Tibial artery (tissue), 4 donors: ENCODE measurements at regions not wholly inside any gene's neighbourhood (a gene's known extent, or its start where the extent isn't known, plus 50 kb on each side); places are given as distances from the start of the nearest gene placed in this dataset.

Experiments
- DNase-seq, 2 donors: peaks; one replicate each; pipeline ENCODE4 v3.0.0-alpha.2; 2019
- H3K27ac ChIP-seq, 2 donors: fragments of 200-600 bp; sonication (generic) in 1 of 2; 1 replicate in 1 of 2; 2 replicates in 1 of 2; pipeline ENCODE4 v1.5.1; 2018 to 2019; ENCODE audit warnings: mild to moderate bottlenecking in 1 of 2
- H3K27me3 ChIP-seq, 2 donors: fragments of 200-600 bp; sonication (generic) in 1 of 2; one replicate each; pipeline versions ENCODE4 v1.5.1 to v1.6.0; 2016 to 2019
- H3K36me3 ChIP-seq, 3 donors: fragments of 200-600 bp; sonication (generic) in 2 of 3; one replicate each; pipeline ENCODE4 v1.5.1; 2016 to 2019; ENCODE audit warnings: mild to moderate bottlenecking in 2 of 3
- H3K4me1 ChIP-seq, 4 donors: fragments of 200-600 bp; sonication (generic) in 2 of 4; 1 replicate in 3 of 4; 2 replicates in 1 of 4; pipeline ENCODE4 v1.5.1; 2016 to 2019
- H3K4me3 ChIP-seq, 2 donors: fragments of 200-600 bp; sonication (generic) in 1 of 2; 1 replicate in 1 of 2; 2 replicates in 1 of 2; pipeline ENCODE4 v1.5.1; 2018 to 2019; ENCODE audit warnings: mild to moderate bottlenecking in 2 of 2
- H3K9me3 ChIP-seq, 3 donors: fragments of 200-600 bp; sonication (generic) in 1 of 3; one replicate each; pipeline ENCODE4 v1.5.1; 2016 to 2019
- intact Hi-C: fragments of 100-400 bp; cut with DNase I; formaldehyde crosslinking; loops from one replicate; pipeline ENCODE4 v1.15.0; 2023; ENCODE audit warnings: low total_unique reads
- TF ChIP-seq, protein P1 (sequence below), 2 experiments: fragments of 200-600 bp in 1 of 2; fragments of 450-650 bp in 1 of 2; IDR thresholded peaks; one replicate each; pipeline ENCODE4 v1.5.1; 2017 to 2019; ENCODE audit warnings: antibody characterized with exemption in 2 of 2, mild to moderate bottlenecking in 1 of 2, moderate library complexity in 1 of 2

DNA sequence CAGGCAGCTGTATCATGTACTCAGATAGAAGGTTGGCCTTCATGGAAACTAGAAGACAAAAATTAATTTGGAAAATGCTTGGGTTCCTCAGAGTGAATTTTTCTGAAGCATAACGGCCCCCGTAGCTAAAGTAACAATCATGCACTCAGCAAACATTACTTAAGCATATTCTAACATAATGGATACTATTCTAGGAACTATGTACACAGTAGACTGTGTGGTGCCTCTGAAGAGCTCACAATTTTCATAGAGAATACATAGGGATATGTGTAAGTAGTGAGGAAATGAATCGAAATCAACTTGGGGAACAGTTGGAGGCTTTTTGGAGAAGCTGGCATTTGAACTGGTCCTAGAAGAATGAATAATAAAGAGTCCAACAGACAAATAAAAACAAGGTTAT is 1045.0 kb downstream of the GLUD2 start:
- no peaks in the 10 kb centered on the region for H3K9me3 ChIP-seq
- no peak overlapping the region for H3K4me3 ChIP-seq
- H3K27me3 ChIP-seq, result no peaks in the 10 kb centered on the region
- H3K36me3 ChIP-seq, result no peaks in the 10 kb centered on the region
- TF ChIP-seq, protein P1, sequence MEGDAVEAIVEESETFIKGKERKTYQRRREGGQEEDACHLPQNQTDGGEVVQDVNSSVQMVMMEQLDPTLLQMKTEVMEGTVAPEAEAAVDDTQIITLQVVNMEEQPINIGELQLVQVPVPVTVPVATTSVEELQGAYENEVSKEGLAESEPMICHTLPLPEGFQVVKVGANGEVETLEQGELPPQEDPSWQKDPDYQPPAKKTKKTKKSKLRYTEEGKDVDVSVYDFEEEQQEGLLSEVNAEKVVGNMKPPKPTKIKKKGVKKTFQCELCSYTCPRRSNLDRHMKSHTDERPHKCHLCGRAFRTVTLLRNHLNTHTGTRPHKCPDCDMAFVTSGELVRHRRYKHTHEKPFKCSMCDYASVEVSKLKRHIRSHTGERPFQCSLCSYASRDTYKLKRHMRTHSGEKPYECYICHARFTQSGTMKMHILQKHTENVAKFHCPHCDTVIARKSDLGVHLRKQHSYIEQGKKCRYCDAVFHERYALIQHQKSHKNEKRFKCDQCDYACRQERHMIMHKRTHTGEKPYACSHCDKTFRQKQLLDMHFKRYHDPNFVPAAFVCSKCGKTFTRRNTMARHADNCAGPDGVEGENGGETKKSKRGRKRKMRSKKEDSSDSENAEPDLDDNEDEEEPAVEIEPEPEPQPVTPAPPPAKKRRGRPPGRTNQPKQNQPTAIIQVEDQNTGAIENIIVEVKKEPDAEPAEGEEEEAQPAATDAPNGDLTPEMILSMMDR (IDR thresholded peaks at IDR 0.05), result no peak
- no peak overlapping the region for H3K27ac ChIP-seq
- intact Hi-C loops, result no loop called here
- peaks cover 0 to 10% (median 2%) of the 10 kb centered on the region in 4 donors for H3K4me1 ChIP-seq
- DNase-seq, result no peak

DNA sequence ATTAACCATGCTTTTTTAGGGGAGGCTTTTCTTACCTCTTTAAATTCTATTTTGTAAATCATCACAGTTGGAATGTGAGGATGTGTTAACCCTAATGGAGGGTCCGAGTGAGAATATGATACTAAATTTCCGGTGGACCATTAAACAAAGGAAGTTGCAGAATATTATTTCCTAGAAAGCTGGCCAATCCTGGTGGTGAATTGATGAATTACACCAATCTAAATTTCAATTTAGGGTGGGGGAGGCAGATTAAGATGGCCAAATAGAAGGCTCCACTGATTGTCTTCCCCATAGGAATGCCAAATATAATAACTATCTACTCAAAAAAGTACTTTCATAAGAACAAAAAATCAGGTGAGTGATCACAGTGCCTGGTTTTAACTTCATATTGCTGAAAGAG is 1045.6 kb downstream of the GLUD2 start:
- intact Hi-C loops, result no loop called here
- Histone ChIP-seq H3K9me3 (no peaks in the 10 kb centered on the region), H3K36me3 (no peaks in the 10 kb centered on the region), H3K27ac (no peak overlapping the region), H3K4me3 (no peak overlapping the region), H3K4me1 (peaks cover 0 to 4% (median under 1%) of the 10 kb centered on the region in 4 donors), H3K27me3 (no peaks in the 10 kb centered on the region)
- no peak for DNase-seq
- TF ChIP-seq, protein P1 (IDR thresholded peaks at IDR 0.05), result no peak

DNA sequence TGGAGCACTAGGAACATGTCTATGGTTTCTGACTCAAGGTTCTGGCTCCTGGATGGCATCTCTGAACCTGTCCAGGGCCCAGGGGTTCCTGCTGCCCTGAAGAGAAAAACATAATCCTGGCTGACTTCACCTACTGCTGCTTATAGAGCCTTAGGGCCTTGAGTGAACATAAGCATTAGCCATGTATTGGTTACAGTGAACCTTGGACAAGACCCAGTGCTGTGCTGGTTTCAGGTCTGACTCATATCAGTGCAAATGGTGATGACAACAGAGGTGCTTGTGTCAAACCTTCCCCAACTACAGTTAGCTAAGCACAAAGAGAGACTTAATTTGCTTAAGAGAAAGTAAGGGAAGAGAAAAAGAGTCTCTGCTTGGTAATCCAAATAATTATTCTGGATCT is 1047.2 kb downstream of the GLUD2 start:
- H3K27ac ChIP-seq, result no peak overlapping the region
- no peaks in the 10 kb centered on the region for H3K4me1 ChIP-seq
- H3K9me3 ChIP-seq, result no peaks in the 10 kb centered on the region
- TF ChIP-seq, protein P1 (IDR thresholded peaks at IDR 0.05), result no peak
- H3K4me3 ChIP-seq, result no peak overlapping the region
- no peak for DNase-seq
- H3K27me3 ChIP-seq, result no peaks in the 10 kb centered on the region
- no peaks in the 10 kb centered on the region for H3K36me3 ChIP-seq
- intact Hi-C loops, result no loop called here

DNA sequence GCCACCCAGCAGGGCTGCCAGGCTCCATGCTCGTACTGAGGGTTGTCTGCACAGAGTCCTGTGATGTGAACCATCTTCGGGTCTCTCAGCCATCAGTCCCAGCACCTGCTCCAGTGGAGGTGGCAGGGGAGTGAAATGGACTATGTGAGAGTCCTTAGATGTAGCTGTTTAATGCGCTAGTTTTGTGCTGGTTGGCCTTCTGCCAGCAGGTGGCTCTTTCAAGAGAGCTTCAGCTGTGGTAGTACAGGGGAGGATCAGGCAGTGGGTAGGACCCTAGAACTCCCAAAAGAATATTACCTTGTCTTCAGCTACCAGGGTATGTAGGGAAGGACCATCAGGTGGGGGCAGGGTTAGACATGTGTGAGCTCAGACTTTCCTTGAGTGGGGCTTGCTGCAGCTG is 1066.0 kb downstream of the GLUD2 start:
- no peak for DNase-seq
- no peak overlapping the region for H3K27ac ChIP-seq
- H3K27me3 ChIP-seq, result no peaks in the 10 kb centered on the region
- intact Hi-C loops, result no loop called here
- H3K9me3 ChIP-seq, result no peaks in the 10 kb centered on the region
- no peaks in the 10 kb centered on the region for H3K36me3 ChIP-seq
- no peaks in the 10 kb centered on the region for H3K4me1 ChIP-seq
- no peak overlapping the region for H3K4me3 ChIP-seq
- TF ChIP-seq, protein P1 (IDR thresholded peaks at IDR 0.05), result no peak

DNA sequence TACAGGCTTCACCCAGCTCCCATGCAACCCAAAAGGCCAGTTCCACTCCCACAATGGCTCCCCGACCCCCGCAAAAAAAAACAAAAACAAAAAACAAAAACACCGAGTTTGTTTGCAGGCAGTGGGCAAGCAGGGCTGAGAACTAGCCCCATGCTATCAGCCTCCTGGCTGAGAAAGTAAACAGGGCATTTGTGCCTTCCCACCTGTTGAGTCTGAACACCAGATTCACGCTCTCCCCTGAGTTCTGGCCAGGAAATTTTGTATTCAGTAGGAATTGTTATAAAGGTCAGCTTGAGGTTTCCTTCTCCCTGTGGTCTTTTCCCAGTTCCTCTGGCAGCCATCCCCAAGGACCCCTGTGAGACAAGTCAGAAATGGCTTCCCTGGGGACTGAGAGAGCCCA is 1066.5 kb downstream of the GLUD2 start:
- Histone ChIP-seq H3K27me3 (no peaks in the 10 kb centered on the region), H3K4me3 (no peak overlapping the region), H3K9me3 (no peaks in the 10 kb centered on the region), H3K27ac (no peak overlapping the region), H3K36me3 (no peaks in the 10 kb centered on the region), H3K4me1 (no peaks in the 10 kb centered on the region)
- DNase-seq, result no peak
- TF ChIP-seq, protein P1 (IDR thresholded peaks at IDR 0.05), result no peak
- intact Hi-C loops, result no loop called here

DNA sequence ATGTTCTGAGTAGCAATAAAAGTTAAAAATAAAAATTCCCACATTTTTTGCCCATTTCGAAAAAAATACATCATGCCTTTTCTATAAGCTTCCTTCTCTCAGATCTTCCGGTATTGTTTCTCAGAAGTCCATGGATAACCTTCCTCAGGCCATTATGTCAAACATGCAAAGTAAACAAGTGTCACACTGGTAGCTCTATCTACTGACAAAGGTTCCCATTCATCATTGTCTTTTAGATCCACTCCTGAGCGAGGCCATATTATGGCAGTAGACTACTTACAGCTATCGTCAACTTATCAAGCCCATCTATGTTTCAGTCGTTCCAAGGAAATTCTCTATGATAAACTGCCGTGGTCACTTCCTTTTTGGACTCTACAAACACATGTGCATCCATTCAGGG is 1068.2 kb downstream of the GLUD2 start:
- DNase-seq, result no peak
- H3K27me3 ChIP-seq, result no peaks in the 10 kb centered on the region
- H3K9me3 ChIP-seq, result no peaks in the 10 kb centered on the region
- no peaks in the 10 kb centered on the region for H3K4me1 ChIP-seq
- TF ChIP-seq, protein P1 (IDR thresholded peaks at IDR 0.05), result no peak
- H3K36me3 ChIP-seq, result no peaks in the 10 kb centered on the region
- intact Hi-C loops, result no loop called here
- H3K27ac ChIP-seq, result no peak overlapping the region
- H3K4me3 ChIP-seq, result no peak overlapping the region
